ENCODE measurements at regions not wholly inside any gene's neighbourhood (a gene's known extent, or its start where the extent isn't known, plus 50 kb on each side); places are given as distances from the start of the nearest gene placed in this dataset.

DNA sequence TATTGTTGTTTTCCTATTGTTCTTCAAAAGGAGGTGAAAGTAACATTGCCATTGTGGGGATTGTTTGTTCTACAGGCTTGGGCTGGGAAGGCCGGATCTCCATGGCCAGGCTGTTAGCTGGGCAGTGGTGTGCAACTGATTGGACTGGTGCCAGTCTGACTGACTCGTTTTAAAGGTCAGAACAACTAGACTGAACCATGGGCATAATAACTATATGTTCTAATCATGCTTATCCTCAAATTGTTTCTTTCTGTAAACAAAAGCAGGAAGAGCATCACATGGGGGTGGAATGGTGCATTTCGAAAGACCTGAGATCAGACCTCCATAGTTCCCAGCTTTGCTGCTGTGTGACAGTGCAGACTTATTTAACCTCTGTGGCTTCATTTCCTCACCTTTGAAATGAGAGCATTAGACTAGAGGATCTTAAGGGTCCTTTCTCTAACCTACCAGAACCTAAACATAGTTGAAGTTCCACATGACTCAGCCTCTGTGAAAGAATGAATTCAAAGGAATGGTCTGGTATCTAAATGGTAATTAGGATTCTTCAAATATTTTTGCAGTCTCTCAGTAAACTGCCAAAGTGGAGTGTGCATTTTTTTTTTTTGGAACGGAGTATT lies 66.7 kb upstream of the PGRMC2 start:
- Histone ChIP-seq H3K27me3 (ENCODE audit: control insufficient read depth in 1 of 2, insufficient read depth in 2 of 2, low read length in 2 of 2) (peaks cover 0 to 7% of the 10 kb centered on the region in 2 experiments; a peak in 1 of 5 replicates), H3K79me2 (ENCODE audit: insufficient read depth, low read length) (no peaks in the 10 kb centered on the region), H3K4me2 (ENCODE audit: low read depth, low read length) (no peak overlapping the region), H3K36me3 (replicated peaks in 1 of 2; ENCODE audit: control insufficient read depth in 1 of 2, insufficient read depth in 2 of 2, low read length in 2 of 2) (no peaks in the 10 kb centered on the region), H3K9ac (ENCODE audit: insufficient read depth, low read depth, low read length) (no peak overlapping the region), H2AFZ (ENCODE audit: low read length) (no peak overlapping the region), H3K4me1 (ENCODE audit: insufficient read depth, low read length) (peaks cover 25% of the 10 kb centered on the region), H4K20me1 (ENCODE audit: insufficient read depth, low read length) (no peaks in the 10 kb centered on the region), H3K27ac (ENCODE audit: extremely low read length, insufficient read depth, low read length) (no peak overlapping the region), H3K9me3 (ENCODE audit: low read length) (no peaks in the 10 kb centered on the region), H3K4me3 (replicated peaks in 1 of 3; ENCODE audit: insufficient read depth in 1 of 3, low read depth in 2 of 3, low read length in 3 of 3) (no peak overlapping the region)
- 6% methylated on average over 3 of the region's 4 CpGs for WGBS (ENCODE audit: low lambda C conversion rate)
- in situ Hi-C loops (cut with HindIII; ENCODE audit: extremely low pct_ligation_motif_present, low pct_unique_long_range_greater_than_20kb) (no loop called here), intact Hi-C loops (cut with micrococcal nuclease; ENCODE audit: unreplicated experiment) (no loop called here)
- ChIA-PET POLR2A (no interaction called here), CTCF (ENCODE audit: low intra/inter-chr PET ratio, low total read pairs) (no interaction called here)
- FAIRE-seq: no peak
- no TSS peak for BruUV-seq (replicated peaks)
- ATAC-seq: peak; percentile 37; the same call in 1 of the 3 replicates
- TF ChIP-seq NPAS2 (CRISPR knock-in tag; IDR thresholded peaks at IDR 0.05; ENCODE audit: borderline replicate concordance) (no peak), SOX13 (IDR thresholded peaks at IDR 0.05) (no peak), SOX13 (CRISPR knock-in tag; conservative IDR thresholded peaks at IDR 0.05 in 1 of 2, IDR thresholded peaks at IDR 0.05 in 1 of 2) (peak in 1 of 2 experiments; percentile 60; a peak in 2 of 4 replicates), EHMT2 (IDR thresholded peaks at IDR 0.05; ENCODE audit: borderline replicate concordance, low read depth, low read length) (no peak), SOX6 (IDR thresholded peaks at IDR 0.05) (no peak), SOX6 (CRISPR knock-in tag; IDR thresholded peaks at IDR 0.05) (peak; percentile 14; the same call in 1 of the 2 replicates), SOX5 (CRISPR knock-in tag; IDR thresholded peaks at IDR 0.05; ENCODE audit: borderline replicate concordance) (peak; percentile 64; the same call in 1 of the 2 replicates), HNF4A (CRISPR knock-in tag; IDR thresholded peaks at IDR 0.05) (no peak), ZNF343 (CRISPR knock-in tag; IDR thresholded peaks at IDR 0.05) (no peak), ZNF33B (CRISPR knock-in tag; IDR thresholded peaks at IDR 0.05) (no peak)
- TF ChIP-seq, protein P1, sequence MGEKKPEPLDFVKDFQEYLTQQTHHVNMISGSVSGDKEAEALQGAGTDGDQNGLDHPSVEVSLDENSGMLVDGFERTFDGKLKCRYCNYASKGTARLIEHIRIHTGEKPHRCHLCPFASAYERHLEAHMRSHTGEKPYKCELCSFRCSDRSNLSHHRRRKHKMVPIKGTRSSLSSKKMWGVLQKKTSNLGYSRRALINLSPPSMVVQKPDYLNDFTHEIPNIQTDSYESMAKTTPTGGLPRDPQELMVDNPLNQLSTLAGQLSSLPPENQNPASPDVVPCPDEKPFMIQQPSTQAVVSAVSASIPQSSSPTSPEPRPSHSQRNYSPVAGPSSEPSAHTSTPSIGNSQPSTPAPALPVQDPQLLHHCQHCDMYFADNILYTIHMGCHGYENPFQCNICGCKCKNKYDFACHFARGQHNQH (CRISPR knock-in tag; IDR thresholded peaks at IDR 0.05): peak; percentile 51; the same call in 1 of the 2 replicates
- peak; percentile 30 for DNase-seq (ENCODE audit: low spot score)

Measured in HepG2 (cell line).